ENCODE measurements at regions not wholly inside any gene's neighbourhood (a gene's known extent, or its start where the extent isn't known, plus 50 kb on each side); places are given as distances from the start of the nearest gene placed in this dataset.

DNA sequence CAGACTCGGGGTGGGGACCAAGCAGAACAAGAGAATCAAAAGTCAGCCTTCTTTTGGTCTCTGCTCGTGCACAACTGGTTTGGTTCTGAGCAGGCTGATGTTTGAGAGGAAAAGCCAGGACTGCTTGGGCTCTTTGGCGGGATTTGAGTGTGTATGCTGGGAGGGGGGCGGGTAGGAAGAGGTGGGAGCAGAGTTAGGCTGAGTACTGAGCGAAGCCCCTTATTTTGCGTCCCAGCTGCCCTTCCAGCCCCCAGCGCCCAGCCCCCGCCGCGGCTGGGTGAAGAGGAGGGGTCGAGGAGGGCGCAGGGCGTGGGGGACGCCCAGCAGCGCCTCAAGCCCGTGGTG lies 153.5 kb upstream of the GOLIM4 start:
- TF ChIP-seq TEAD4 (CRISPR knock-in tag; IDR thresholded peaks at IDR 0.05) (no peak), SOX15 (CRISPR knock-in tag; IDR thresholded peaks at IDR 0.05) (no peak), TEAD1 (CRISPR knock-in tag; IDR thresholded peaks at IDR 0.05) (no peak)
- TF ChIP-seq, protein P1, sequence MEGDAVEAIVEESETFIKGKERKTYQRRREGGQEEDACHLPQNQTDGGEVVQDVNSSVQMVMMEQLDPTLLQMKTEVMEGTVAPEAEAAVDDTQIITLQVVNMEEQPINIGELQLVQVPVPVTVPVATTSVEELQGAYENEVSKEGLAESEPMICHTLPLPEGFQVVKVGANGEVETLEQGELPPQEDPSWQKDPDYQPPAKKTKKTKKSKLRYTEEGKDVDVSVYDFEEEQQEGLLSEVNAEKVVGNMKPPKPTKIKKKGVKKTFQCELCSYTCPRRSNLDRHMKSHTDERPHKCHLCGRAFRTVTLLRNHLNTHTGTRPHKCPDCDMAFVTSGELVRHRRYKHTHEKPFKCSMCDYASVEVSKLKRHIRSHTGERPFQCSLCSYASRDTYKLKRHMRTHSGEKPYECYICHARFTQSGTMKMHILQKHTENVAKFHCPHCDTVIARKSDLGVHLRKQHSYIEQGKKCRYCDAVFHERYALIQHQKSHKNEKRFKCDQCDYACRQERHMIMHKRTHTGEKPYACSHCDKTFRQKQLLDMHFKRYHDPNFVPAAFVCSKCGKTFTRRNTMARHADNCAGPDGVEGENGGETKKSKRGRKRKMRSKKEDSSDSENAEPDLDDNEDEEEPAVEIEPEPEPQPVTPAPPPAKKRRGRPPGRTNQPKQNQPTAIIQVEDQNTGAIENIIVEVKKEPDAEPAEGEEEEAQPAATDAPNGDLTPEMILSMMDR (IDR thresholded peaks at IDR 0.05): no peak
